HG02588 (cell line): ENCODE measurements at regions not wholly inside any gene's neighbourhood (a gene's known extent, or its start where the extent isn't known, plus 50 kb on each side); places are given as distances from the start of the nearest gene placed in this dataset.
A peak's percentile ranks its signal among the peaks of the same experiment; 100 is the strongest.

ENCODE experiments used
- ATAC-seq: cut with Tn5 transposase; IDR thresholded peaks from one replicate; pipeline ENCODE4 v1.9.1; 2021; ENCODE audit warnings: mild to moderate bottlenecking, moderate library complexity; ENCODE audit not compliant: unreplicated experiment

DNA sequence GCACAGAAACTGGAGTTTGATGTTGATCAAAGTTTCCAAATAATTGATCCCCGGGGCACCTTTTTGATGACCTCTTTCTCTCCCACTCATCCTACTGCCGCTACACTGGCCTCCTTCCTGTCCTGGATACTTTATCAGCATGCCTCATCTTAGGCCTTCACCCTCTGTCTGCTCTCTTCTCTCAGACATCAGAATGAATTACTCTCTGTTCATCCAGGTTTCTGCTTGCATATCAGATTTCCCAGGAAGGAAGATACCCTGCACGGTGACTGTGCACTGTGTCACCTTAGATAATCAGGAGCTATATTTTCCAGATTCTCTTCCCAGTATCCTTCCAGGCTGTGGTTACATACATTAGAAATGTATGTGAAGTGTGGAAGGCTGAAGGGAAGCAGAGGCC, 397.0 kb downstream of the DIRAS2 start:
- ATAC-seq: no peak

DNA sequence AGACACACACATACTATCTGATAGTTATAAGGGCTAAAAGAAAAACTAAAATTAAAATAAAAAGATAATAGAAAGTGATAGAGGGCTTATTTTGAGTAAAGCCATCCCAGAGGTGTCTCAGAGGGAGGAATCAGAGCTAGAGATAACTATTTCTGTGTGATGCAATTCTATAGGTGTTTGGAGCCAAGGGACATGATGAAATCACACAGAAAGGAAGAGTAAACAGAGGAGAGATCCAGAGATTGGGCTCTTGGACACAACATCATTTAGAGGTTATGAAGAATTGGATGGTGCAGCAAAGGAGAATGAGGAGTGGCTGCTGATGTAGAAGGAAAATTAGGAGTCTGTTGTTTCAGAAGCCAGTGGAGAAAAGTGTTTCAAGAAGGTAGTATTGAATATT, 393.5 kb downstream of the DIRAS2 start:
- ATAC-seq: no peak

DNA sequence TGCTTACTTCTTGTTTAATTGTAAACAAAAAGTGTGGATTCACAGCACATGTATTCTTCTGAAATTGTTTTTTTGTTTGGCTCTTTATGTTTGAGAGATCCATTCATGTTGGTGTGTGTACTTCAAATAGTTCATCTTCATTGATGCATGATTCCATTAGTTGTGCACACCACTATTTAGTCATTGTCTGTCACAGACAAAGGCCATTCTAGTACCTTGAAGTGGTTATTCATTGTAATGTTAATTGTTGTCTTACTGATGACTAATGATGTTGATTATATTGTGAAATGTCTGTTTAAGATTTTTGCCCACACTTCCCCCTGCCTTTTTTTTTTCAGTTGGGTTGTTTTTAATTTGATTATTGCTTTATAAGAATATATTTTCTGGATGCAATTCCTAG, 391.3 kb downstream of the DIRAS2 start:
- no peak for ATAC-seq

GRCh38 chr9:90256345-90256744, 386.3 kb downstream of the DIRAS2 start:
- no peak for ATAC-seq

DNA sequence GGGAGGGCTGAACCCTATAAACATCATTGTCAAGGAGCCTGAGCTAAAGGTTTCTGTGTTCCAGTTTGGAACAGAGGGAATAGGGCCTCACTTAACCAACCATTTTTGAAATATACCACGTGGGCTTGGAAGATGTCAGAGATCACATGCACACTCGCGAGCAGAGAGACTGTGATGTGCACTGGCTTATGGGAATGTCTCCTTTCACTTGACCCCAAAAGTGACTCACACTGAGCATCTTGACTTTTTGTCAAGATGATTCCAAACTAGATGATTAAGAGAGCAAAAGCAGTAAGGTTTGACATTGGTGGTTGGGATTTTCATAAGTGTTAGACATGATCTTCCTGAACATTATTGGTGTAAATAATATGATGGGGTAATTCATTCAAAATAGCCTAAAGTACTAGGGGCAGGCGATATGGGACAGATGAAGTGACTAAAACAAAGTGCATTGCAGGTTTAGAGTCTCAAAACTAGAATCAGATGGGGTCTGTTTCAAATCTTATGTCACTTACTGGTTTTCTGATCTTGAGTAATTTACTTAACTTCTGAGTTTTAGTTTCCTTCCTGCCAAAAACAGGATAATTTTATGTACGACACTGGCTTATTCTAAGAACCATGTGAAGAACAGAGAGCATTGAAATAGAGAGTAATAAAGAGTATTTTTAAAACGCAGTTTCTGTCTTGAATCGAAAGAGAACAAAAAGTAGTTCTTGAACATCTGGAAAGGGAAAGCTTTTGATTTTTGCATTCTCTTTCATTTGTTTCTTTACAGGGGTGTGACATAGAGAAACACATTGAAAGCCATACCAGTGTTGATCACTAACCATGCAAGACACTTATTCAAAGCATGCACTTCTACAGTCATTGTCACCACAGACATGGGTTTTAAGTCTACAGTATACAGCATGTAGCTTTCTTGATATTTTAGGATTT, 383.0 kb downstream of the DIRAS2 start:
- peak; percentile 66 for ATAC-seq

- ATAC-seq: no peak
Measured at GRCh38 chr9:90261698-90262097, 380.9 kb downstream of the DIRAS2 start.

DNA sequence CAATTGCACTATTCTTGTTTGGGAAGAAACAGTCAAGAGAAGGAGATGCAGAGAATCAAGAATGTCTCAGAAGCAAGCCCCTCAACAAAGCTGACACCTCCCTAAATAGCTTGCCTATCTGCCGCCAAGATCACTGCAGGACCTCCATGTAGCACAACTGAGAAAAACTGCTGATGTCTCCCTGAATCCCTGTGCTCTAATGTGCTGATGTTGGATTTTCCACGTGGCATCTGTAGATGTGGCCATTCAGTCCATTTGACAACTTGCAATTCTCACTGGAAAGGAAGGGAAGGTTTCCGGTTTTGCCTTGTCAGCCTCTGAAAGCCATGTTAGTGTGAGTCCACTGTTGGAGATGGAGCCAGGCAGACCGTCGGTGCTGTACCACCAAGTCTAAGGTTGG, 374.0 kb downstream of the DIRAS2 start:
- ATAC-seq: no peak

DNA sequence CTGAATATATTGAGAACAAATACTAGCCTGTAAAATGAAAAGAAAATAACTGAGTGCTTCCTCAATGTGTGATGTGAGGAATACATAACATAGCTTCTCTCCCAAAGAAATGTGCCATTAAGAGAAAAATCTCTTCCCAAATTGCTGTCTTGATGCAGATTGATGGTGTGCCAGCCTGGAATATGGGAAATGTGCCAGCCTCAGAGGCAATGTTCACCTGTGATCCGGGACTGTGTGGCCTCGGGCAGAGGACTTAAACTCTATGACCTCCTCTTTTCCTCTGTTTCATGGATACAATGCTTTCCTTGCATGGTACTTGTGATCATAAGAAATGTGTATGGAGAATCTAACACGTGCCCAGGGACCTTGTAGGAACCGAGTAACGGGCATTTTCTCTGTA, 370.9 kb downstream of the DIRAS2 start:
- ATAC-seq: no peak

DNA sequence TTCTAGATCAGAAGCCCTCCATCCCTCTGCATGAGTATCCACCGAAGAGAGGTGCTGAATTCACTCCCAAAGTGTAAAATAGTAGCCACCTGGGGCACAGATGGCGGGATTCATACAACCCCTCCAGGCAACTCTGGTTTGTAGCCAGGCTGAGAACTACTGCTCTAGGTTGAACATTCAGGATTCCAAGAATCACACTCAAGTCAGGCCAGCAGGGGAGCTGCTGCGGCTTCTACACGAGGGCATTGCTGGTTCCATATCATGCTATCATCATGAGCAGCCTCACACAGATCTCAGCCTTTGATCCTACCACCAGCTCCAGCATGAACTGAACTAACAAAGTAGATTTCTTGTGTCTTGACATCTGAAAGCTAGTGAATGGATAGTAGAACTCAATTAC, 367.9 kb downstream of the DIRAS2 start:
- no peak for ATAC-seq

DNA sequence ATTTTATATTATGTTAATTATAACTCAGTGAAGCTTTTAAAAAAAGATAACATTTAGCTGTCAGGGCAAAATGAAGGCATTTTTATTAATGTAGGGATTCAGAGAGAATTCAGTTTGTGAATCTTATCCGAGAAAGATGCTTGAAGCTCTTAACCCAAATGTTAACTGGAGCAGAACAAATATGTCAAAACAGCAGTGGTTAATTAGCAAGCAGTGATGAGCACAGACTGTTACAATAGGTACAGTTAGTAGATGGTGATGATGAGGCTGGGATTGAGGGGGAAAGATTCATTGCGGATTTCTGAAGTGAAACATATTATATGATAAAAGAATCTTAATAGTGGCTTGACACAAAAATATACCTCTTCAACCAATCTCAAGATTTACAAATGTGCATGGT, 356.7 kb downstream of the DIRAS2 start:
- no peak for ATAC-seq

- ATAC-seq: peak; percentile 86
Measured at GRCh38 chr9:90287567-90288274, 354.9 kb downstream of the DIRAS2 start.

DNA sequence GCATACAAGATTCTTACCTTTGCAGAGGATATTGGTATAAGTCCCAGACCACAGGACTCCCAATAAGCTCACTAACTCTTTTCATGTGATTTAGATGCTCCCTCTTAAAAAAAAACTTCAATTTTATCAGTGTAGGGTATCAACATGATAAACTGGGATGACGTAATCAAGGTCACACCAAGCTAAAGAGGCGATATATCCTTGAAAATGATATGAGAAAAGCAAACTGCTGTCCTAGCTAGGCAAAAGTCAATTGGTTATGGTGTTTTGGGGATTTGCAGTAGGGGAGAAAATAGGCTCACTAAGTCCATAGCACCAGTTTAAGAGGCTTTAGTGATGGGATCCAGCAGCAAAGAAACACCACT, 354.4 kb downstream of the DIRAS2 start:
- no peak for ATAC-seq

DNA sequence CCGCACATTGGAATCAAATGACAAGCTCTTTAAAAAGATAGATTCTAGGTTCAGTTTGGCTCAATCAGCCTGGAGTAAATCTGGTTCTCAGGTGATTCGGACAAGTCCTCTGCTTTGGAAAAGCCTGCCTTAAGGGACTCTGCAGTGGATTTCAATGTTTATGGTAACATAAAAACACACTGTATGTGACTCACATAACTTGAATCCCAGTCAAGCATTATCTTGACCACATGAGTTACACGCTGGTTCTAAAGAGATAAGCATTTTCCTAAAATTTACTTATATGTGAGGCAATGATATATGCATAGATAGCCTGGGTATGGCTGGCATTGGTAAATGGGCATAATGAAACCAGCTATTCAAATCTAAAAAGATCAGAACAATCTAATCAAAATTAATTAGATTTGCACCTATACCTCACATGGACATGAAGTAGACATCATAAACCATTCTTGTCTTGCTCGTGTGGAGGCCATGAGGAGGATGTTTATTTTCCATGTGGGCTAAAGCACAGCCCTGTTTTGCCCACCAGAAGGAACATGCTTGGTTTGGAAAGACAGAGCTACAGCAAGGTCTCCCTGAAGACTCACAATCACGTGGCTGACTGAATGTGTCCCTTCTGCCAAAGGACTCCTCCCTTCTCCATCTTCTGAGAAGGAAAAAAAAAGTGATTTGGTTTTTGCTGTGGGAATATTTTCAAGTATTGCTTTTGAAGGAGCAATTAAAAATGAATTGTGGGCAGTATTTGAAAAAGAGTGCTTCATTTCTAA, 351.7 kb downstream of the DIRAS2 start:
- ATAC-seq: no peak

DNA sequence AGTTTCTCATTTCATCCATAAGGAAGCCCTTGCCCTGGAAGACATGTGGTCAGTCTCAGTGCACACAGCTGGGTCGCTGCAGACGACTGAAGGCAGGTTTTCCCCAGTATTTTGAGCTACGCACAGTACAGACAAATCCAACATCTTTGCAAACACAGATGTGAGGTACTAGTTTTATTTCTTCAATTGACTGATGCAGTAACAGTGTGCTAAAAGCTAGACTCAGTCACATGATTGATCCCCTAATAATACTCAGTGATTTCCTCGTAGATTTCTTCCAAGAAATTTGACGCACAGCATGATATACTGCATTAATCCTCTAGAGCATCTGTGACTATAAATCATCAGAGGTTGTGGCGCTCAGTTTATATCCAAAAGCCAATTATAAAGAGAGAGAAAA, 346.1 kb downstream of the DIRAS2 start:
- no peak for ATAC-seq

DNA sequence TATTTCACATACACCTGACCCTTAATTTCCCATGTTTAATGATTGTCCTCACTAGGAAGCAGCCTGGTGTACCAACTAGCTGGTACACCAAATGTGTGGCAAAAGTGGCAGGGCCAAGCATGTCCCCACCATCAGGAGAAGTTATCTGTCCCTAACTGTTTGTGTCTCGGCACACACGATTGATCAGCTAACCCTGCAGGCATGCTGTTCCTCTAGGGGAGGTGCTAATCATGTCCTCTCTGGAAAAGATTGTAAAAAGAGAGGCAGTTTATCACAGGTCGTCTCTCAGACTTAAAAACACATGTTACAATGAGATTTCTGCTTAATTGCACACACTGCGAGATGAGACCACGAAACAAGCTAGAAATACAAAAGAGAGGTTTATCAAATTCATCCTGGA, 342.7 kb downstream of the DIRAS2 start:
- ATAC-seq: no peak

DNA sequence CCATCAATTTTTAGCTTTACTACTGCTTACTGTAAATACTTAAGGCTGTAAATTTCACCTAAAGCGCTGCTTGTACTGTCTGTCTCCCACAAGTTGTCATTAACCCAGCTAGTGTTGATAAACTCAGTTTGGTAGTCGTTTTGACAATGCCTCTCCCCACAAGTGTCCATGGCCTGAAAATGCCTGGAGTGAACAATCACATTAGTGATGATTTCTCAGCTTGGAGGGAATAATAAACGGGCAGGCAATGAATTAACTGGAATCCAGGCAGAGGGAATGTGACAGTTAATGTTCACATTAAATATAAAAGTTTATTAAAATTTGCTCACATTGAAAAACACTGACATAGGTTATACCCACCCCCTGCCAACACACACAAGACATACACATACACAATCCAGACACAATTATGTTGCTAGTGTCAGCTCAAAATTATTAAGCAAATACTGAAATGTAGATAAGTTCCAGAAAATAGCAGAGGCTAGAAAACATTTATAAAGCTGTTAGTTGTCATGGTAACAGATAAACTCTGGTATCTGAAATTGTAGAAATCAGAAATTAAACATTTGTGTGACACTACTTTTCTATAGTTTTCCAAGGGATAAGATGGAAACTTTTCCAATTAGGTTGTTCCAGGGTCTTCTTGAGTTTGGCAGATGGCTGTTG, 341.9 kb downstream of the DIRAS2 start:
- ATAC-seq: no peak

DNA sequence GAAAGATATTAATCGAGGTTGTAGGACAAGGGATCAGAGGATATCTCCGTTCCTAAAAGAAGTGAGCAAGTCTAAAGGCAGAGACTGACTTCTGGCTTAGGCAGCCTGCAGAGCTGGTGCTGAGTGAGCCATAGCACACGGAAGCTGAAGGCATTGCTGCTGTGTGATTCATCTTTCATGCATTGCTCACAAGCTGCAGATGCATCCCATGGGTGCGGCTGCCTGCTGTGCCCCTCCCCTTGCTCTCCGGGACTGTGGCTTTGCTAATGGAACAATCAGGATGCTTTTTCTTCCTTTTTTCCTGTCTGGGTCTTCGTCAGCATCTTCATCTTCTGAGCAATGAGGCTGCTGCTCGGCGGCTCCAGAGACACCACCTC, 341.4 kb downstream of the DIRAS2 start:
- ATAC-seq: no peak

- ATAC-seq: no peak
Measured at GRCh38 chr9:90303655-90304054, 339.0 kb downstream of the DIRAS2 start.

DNA sequence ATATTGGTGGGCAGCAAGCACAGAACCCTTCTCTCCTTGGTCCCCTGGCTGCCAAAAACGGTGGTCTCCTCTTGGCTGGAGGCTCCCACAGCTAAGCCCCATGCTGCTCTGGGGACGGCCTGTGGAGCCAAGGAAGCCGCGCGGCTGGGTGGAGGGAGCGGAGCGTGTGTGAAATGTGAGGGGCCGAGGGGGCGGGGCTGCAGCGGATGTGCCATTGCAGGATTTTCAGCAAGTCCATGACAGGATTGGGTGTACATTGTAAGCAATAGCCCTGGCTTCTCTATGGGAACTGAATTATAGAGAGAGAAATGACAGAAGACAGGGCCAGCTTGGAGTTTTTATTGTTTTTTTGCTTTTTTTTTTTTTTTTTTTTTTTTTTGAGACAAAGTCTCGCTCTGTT, 336.5 kb downstream of the DIRAS2 start:
- no peak for ATAC-seq

- ATAC-seq: no peak
Measured at GRCh38 chr9:90307167-90307833, 335.3 kb downstream of the DIRAS2 start.

- ATAC-seq: no peak
Measured at GRCh38 chr9:90307891-90308290, 334.7 kb downstream of the DIRAS2 start.
